A549 (cell line): ENCODE measurements at regions not wholly inside any gene's neighbourhood (a gene's known extent, or its start where the extent isn't known, plus 50 kb on each side); places are given as distances from the start of the nearest gene placed in this dataset.

ENCODE experiments used
- ATAC-seq, 2 experiments: fragments of 200-7000 bp in 1 of 2; fragments of >200 bp in 1 of 2; cut with Nextera tagmentation in 1 of 2; cut with Tn5 transposase in 1 of 2; 3 replicates each; pipeline versions ENCODE4 v1.8.0 to v1.9.1; 2018 to 2020; ENCODE audit warnings: mild to moderate bottlenecking in 1 of 2, moderate library complexity in 1 of 2
- CTCF ChIA-PET: fragments of 300-600 bp; sonication (Branson Sonifier 250); formaldehyde crosslinking; extraction: SDS; loops from one replicate; lab custom pipeline; 2021; ENCODE audit warnings: antibody characterized with exemption, inconsistent platforms; lab: Yijun Ruan, JAX
- POLR2A ChIA-PET: fragments of 350-600 bp; formaldehyde crosslinking; extraction: SDS; loops from one replicate; lab custom pipeline; 2021; ENCODE audit warnings: antibody characterized with exemption, inconsistent platforms; lab: Yijun Ruan, JAX
- DNase-seq, 2 experiments: peaks; one replicate each; pipeline versions ENCODE4 v3.0.0 to v3.0.0-alpha.2; 2011 to 2016; ENCODE audit warnings: low read depth in 1 of 2, low spot score in 1 of 2
- FAIRE-seq: peaks from 2 replicates; lab custom pipeline; 2011; peaks lifted over from hg19 to GRCh38; lab: Jason Lieb, UNC
- H3K27ac ChIP-seq, 2 experiments: fragments of >200 bp; sonication (Bioruptor Twin); formaldehyde crosslinking; 3 replicates each; pipeline ENCODE4 v1.5.1; 2016 to 2017
- H3K4me1 ChIP-seq: fragments of >200 bp; sonication (Bioruptor Twin); formaldehyde crosslinking; 3 replicates; pipeline ENCODE4 v1.6.1; 2016
- H3K4me2 ChIP-seq: fragments of >200 bp; sonication (Bioruptor Twin); formaldehyde crosslinking; 3 replicates; pipeline ENCODE4 v1.6.1; 2016
- H3K4me3 ChIP-seq: fragments of >200 bp; sonication (Bioruptor Twin); formaldehyde crosslinking; 3 replicates; pipeline ENCODE4 v1.5.1; 2016
- H3K9me3 ChIP-seq: fragments of >200 bp; sonication (Bioruptor Twin); formaldehyde crosslinking; 3 replicates; pipeline ENCODE4 v1.6.1; 2016
- ATOH8 ChIP-seq: fragments of 250-450 bp; sonication (Bioruptor Pico); IDR thresholded peaks from 2 replicates; pipeline ENCODE4 v1.5.0; 2020; ENCODE audit warnings: low read depth, mild to moderate bottlenecking, moderate library complexity
- BCL3 ChIP-seq: fragments of >200 bp; sonication (Bioruptor Twin); formaldehyde crosslinking; IDR thresholded peaks from 3 replicates; pipeline ENCODE4 v1.6.1; 2016
- BHLHE40 ChIP-seq: IDR thresholded peaks from 2 replicates; pipeline ENCODE4 v1.6.1; 2012; ENCODE audit warnings: low read depth, low read length, inconsistent platforms
- CBX2 ChIP-seq: fragments of 200-600 bp; sonication (generic); IDR thresholded peaks from 2 replicates; pipeline ENCODE4 v1.6.1; 2016; ENCODE audit warnings: low read depth, mild to moderate bottlenecking, borderline replicate concordance
- CBX8 ChIP-seq: fragments of 200-600 bp; sonication (generic); IDR thresholded peaks from 2 replicates; pipeline ENCODE4 v1.6.1; 2016
- CHD4 ChIP-seq: fragments of 200-600 bp; sonication (generic); IDR thresholded peaks from 2 replicates; pipeline ENCODE4 v1.6.1; 2016; ENCODE audit warnings: antibody characterized with exemption, mild to moderate bottlenecking, borderline replicate concordance
- ELK1 ChIP-seq: fragments of 150-350 bp; IDR thresholded peaks from 2 replicates; pipeline ENCODE4 v1.6.1; 2014; ENCODE audit warnings: low read depth, mild to moderate bottlenecking, low read length
- FOSL2 ChIP-seq, 2 experiments: fragments of 450-650 bp in 1 of 2; fragments of >200 bp in 1 of 2; sonication (Bioruptor Twin) in 1 of 2; formaldehyde crosslinking; IDR thresholded peaks; 2 replicates each; pipeline versions ENCODE4 v1.5.0 to v1.6.1; 2016 to 2020; ENCODE audit warnings: mild to moderate bottlenecking in 1 of 2, moderate library complexity in 1 of 2
- GATA3 ChIP-seq: IDR thresholded peaks from 2 replicates; pipeline ENCODE4 v1.6.1; 2012; ENCODE audit warnings: borderline replicate concordance
- HDAC2 ChIP-seq: fragments of 200-600 bp; sonication (generic); IDR thresholded peaks from 2 replicates; pipeline ENCODE4 v1.6.1; 2016
- HES2 ChIP-seq: fragments of >200 bp; sonication (Bioruptor Twin); formaldehyde crosslinking; IDR thresholded peaks from 2 replicates; pipeline ENCODE4 v1.6.1; 2016
- JUNB ChIP-seq: fragments of >200 bp; sonication (Bioruptor Twin); formaldehyde crosslinking; IDR thresholded peaks from 2 replicates; pipeline ENCODE4 v1.6.1; 2016
- MAFK ChIP-seq: fragments of 450-650 bp; IDR thresholded peaks from 2 replicates; pipeline ENCODE4 v1.6.1; 2014; ENCODE audit not compliant: partially characterized antibody
- MAX ChIP-seq: IDR thresholded peaks from 2 replicates; pipeline ENCODE4 v1.6.1; 2012
- MAZ ChIP-seq: fragments of 150-350 bp; IDR thresholded peaks from 2 replicates; pipeline ENCODE4 v1.6.1; 2014; ENCODE audit warnings: antibody characterized with exemption, low read depth, low read length, borderline replicate concordance
- NR3C1 ChIP-seq: fragments of >200 bp; sonication (Bioruptor Twin); formaldehyde crosslinking; IDR thresholded peaks from 3 replicates; pipeline ENCODE4 v1.6.1; 2017
- PBX3 ChIP-seq: IDR thresholded peaks from 2 replicates; pipeline ENCODE4 v1.6.1; 2012
- RAD21 ChIP-seq, 2 experiments: fragments of >200 bp in 1 of 2; sonication (Bioruptor Twin) in 1 of 2; formaldehyde crosslinking in 1 of 2; IDR thresholded peaks in 1 of 2; conservative IDR thresholded peaks in 1 of 2; 2 replicates in 1 of 2; 3 replicates in 1 of 2; pipeline ENCODE4 v1.6.1; 2012 to 2018; ENCODE audit warnings: inconsistent platforms in 1 of 2
- RCOR1 ChIP-seq: fragments of 150-350 bp; IDR thresholded peaks from 2 replicates; pipeline ENCODE4 v1.6.1; 2014; ENCODE audit warnings: antibody characterized with exemption, low read length, low read depth
- SREBF2 ChIP-seq: fragments of 450-650 bp; IDR thresholded peaks from 2 replicates; pipeline ENCODE4 v1.6.1; 2014; ENCODE audit warnings: mild to moderate bottlenecking, moderate library complexity
- TP53 ChIP-seq: fragments of 250-450 bp; sonication (Bioruptor Pico); IDR thresholded peaks from 2 replicates; pipeline ENCODE4 v1.5.0; 2021; ENCODE audit warnings: mild to moderate bottlenecking, moderate library complexity
- USF2 ChIP-seq: fragments of 450-650 bp; IDR thresholded peaks from 2 replicates; pipeline ENCODE4 v1.6.1; 2014; ENCODE audit warnings: antibody characterized with exemption
- ZFP36 ChIP-seq: fragments of 450-650 bp; IDR thresholded peaks from 2 replicates; pipeline ENCODE4 v1.6.1; 2014; ENCODE audit warnings: borderline replicate concordance; ENCODE audit not compliant: partially characterized antibody
- ZNF302 ChIP-seq: fragments of 250-450 bp; sonication (Bioruptor Pico); IDR thresholded peaks from 2 replicates; pipeline ENCODE4 v1.9.0; 2021; ENCODE audit warnings: inconsistent platforms, mild to moderate bottlenecking, moderate library complexity
- ZSCAN20 ChIP-seq: fragments of 250-450 bp; sonication (Bioruptor Pico); IDR thresholded peaks from 2 replicates; pipeline ENCODE4 v1.8.0; 2022; ENCODE audit warnings: mild to moderate bottlenecking, moderate library complexity

- TF ChIP-seq RAD21 (conservative IDR thresholded peaks at IDR 0.05 in 1 of 2, IDR thresholded peaks at IDR 0.05 in 1 of 2) (no peak), GATA3 (no peak), USF2 (no peak), ZFP36 (no peak), MAFK (no peak), TP53 (no peak), CBX8 (no peak), HDAC2 (no peak)
Measured at GRCh38 chr4:126414741-126415140, 1100.0 kb downstream of the FAT4 start (continued).

GRCh38 chr4:126419266-126419665, 1104.5 kb downstream of the FAT4 start:
- POLR2A ChIA-PET: no interaction called here
- no peaks in the 10 kb centered on the region for H3K4me1 ChIP-seq
- H3K4me2 ChIP-seq: no peak overlapping the region
- TF ChIP-seq ELK1: no peak
- TF ChIP-seq CHD4: no peak
- TF ChIP-seq HES2: no peak
- no peak for TF ChIP-seq JUNB
- TF ChIP-seq ZNF302 (CRISPR knock-in tag): no peak
- TF ChIP-seq MAX: no peak
- TF ChIP-seq BCL3: no peak
- TF ChIP-seq ATOH8 (CRISPR knock-in tag): no peak
- TF ChIP-seq NR3C1: no peak
- TF ChIP-seq CBX2: no peak
- TF ChIP-seq MAZ: no peak
- no peak for TF ChIP-seq RCOR1
- TF ChIP-seq PBX3: no peak
- TF ChIP-seq BHLHE40: no peak
- no peak for TF ChIP-seq RAD21 (conservative IDR thresholded peaks at IDR 0.05 in 1 of 2, IDR thresholded peaks at IDR 0.05 in 1 of 2)
- no peak for TF ChIP-seq ZSCAN20 (CRISPR knock-in tag)
- TF ChIP-seq FOSL2 (IDR thresholded peaks at IDR 0.05): no peak
- no peak for TF ChIP-seq FOSL2 (CRISPR knock-in tag; IDR thresholded peaks at IDR 0.05)
- TF ChIP-seq SREBF2: no peak
- no peak overlapping the region for H3K27ac ChIP-seq
- H3K4me3 ChIP-seq: no peak overlapping the region
- CTCF ChIA-PET: no interaction called here
- no peaks in the 10 kb centered on the region for H3K9me3 ChIP-seq
- ATAC-seq (no peak), FAIRE-seq (no peak), DNase-seq (no peak)
